Embryonic facial prominence (tissue), 1 donor: ENCODE measurements at regions not wholly inside any gene's neighbourhood (a gene's known extent, or its start where the extent isn't known, plus 50 kb on each side); places are given as distances from the start of the nearest gene placed in this dataset.
A peak's percentile ranks its signal among the peaks of the same experiment; 100 is the strongest.

Experiments
- DNase-seq: peaks from one replicate; pipeline ENCODE4 v3.0.0-alpha.2; 2016; ENCODE audit errors: extremely low spot score

DNA sequence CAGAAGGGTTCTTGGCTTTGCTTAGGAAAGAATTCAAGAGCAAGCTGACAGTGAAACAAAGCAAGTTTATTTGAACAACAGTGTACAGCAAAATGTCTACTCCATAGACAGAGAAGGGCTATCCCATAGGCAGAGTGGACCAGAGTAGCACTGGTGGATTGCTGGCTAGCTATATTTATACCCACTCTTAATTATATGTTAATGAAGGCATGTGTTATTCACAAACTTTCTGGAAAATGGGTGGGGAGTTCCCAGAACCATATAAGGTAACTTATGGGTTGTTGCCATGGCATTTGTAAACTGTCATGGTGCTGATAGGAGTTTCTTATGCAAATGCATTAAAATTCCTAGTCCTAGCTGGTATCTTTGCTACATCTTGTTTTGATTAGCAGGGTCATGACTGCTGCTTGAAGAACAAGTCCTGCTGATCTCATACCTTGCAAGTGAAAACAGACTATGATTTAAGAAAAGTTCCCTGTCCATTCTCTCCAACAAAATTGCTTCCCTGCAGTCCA, 330.5 kb downstream of the BUD13 start:
- DNase-seq = no peak

DNA sequence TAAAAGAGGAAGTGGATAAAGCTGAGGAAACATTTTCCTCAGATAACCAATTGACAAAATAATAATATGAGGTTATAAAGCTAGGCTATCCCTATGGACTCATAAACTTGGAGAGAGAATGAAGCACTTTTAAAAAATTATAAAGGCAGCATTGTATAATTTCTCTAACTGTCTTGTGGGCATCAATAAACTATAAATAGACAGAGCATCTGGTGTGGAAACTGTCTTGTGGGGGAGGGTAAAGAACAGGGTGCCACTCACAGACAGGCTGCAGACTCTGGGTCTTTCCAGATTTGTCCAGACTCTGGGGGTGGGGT, 333.5 kb downstream of the BUD13 start:
- no peak for DNase-seq

- DNase-seq = no peak
Observed at GRCh38 chr11:116438651-116439360, 334.0 kb downstream of the BUD13 start.

DNA sequence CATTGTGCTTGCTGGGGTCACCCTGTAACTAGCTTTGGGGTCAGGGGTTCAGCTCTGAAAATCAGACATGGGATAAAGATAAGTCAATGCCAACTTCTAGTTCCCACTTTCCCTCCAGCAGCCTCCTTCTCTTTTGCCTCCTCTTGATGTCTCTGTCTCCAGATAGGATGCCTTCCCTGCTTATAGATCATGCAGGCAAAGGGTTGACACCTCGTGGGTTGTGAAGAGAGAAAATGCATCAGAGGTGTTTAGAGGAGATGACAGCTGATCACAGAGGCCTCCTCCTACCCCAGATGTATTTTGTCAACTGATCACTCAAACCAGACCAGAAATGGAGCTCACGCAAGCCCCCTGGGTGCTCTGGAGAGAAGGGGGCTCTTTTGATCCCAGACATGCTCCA, 337.8 kb downstream of the BUD13 start:
- no peak for DNase-seq

DNA sequence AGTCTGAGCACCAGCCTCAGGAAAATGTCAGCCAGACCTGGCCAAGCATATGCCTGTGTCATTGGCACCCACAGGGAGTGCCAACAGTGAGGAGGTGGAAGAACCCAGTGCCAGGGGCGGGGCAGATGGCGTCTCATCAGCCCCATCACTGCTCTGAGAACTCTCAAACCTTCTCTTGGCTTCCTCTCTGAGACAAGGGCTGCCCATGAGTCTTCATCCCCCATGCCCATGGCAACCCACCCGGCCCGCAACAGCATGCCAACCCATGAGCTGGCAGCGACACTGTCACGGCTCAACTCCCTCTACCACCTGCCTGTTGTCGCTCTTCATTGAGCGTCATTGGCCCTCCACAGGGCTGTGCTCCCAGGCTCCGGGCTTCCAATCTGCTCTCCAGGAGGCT, 340.5 kb downstream of the BUD13 start:
- no peak for DNase-seq

DNA sequence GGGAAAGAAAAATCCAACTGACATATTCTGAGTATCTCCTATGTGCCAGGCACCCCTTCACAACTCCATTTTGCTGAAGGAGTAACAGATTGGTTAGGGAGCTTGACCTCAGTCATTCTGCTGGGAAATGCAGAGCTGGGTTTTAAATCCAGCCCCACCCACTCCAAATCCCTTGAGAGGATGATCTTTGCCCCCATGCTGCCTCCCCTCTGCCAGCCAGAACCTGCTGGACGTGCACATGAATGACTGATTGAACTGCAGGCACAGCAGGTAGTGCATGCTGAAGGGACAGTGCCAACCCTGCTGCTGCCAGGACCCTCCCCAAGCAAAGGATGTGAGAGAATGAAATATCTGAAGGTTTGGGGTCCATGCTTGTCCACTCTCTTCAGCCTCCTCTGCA, 340.9 kb downstream of the BUD13 start:
- no peak for DNase-seq

GRCh38 chr11:116428638-116428975, 344.2 kb downstream of the BUD13 start:
- no peak for DNase-seq

DNA sequence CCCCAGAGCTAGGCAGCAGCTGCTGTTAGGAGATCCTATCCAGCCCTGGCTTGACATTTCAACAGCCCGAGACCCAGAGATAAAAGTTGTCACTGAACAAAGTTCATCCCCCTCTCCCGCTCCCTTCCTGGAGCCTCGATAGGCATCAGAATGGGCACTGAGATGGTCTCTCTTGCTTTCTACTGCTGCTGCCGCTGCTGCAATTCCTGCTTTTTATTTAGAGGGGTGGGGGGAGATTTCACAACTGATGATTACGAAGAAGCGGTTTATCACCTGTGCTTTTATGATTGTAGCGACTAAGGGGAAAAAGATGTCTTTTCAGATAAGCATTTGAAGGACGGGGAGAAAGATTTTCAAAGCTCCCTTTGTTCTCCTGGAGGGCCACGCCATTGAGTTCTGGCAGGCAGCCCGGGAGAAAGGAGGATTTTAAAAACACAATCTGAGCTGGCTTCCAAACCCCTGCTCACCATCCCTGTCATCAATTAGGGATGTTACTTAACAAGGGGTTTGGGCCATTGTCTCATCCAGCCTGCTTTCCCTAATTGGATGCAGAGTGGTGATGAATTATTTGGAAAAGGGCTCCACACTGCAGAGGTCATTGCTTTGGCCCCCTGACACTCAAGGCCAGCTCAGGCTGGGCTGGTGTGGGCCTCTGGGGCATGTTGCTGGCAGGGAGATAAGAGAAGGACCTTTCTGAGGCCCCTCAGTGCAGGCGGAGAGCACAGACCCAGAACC, 344.7 kb downstream of the BUD13 start:
- no peak for DNase-seq

DNA sequence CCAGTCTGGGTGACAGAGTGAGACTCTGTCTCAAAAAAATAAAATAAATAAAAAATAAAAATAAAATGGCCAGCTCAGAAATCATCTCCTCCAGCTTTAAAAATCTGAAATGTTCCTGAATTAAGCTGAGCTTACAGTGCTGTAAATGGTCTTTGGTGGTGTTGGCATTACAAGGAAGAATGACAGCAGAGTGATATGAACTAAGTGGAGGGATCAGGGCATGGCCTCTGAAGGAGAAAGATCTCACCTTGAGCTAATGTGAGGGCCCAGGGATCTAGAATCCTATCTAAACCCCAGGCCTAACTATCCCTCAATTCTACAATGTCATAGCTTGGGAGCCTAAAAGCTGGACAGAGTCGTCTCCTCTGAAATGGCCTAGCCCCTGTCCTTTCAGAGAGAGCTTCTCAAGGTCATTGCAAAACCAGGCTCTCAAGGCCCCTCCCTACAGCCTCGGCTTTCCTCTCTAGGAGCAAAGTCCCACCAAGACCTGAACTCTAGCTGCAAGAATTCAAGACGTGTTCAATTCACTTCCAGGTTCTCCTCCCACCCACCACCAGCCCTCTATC, 345.4 kb downstream of the BUD13 start:
- DNase-seq = no peak

DNA sequence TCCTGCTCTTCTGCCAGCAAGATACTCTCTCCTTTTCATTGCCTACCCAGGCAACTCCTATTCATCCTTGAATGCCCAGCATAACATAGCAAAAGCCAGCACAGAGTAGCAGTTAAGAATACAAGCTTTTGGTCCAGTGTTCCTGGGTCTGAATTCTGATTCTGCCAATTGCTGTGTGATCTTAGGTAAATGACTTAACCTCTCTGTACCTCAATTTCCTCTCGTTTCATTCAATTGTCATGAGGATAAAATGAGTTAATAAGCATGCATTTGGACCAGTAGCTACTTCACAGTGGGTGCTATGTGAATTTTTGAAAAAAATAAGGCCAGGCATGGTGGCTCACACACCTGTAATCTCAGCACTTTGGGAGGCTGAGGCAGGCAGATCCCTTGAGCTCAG, 346.0 kb downstream of the BUD13 start:
- no peak for DNase-seq

- no peak for DNase-seq
Observed at GRCh38 chr11:116424615-116425261, 348.0 kb downstream of the BUD13 start.

DNA sequence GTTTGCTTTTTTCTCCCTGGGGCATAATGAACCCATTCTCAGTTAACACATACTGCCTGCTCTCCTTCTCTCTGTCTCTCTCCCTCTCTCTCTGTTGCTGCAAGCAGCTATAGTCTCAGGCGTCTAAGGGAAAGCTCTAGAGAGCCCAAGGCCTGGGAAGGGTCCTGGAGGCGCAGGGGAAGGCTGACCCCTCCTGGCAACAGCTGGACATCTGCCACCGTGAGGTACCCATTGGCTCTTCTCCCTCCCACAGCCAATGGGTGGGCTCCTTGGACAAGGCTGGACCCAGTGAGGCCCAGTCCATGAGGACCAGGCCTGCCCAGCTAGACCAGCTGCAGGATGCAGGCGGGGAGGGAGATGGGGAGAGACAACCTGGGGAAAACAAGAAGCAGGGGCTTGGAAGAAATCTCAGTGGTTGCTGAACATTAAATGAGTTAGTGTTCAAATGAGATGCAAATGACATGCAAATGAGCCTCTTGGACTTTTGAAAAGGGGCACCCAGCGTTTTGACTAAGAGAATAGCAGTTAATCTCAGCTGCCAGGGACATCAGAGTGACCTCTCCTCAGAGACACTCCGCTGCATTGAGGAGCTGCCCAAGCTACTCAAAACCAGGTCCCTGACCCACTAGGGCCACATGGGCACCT, 349.7 kb downstream of the BUD13 start:
- DNase-seq = no peak

- DNase-seq = no peak
Observed at GRCh38 chr11:116422556-116422955, 350.2 kb downstream of the BUD13 start.

DNA sequence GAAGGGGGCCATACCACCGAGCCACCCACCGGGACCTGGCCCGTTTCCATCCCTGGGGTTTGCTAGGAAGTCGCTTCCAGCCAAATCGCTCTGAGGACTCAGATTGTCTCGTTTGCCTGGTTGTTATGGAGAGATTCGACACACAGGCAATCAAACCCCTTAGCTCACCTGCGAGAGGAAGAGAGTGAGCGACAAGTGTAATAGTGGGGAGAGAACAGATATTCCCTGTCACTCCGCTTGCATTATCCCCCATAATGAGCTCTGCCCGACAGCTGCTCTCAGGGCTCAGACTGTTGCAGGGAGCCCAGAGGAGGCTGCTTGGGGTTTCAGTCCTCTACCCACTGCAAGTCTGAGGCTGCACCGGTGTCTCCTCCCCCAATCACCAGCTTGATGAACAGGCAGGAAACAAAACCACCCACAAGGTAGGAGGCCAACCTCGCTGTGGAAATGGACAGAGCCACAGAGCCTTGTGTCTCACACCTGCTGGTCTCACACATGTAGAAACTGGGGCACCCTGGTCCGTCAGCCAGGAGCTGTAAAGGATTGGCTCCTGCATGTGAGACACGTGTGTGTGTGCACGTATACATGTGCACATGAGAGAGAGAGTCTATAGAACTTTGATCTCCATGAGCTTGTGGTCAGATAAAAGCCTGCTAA, 351.1 kb downstream of the BUD13 start:
- DNase-seq = no peak

GRCh38 chr11:116420770-116421528, 351.8 kb downstream of the BUD13 start:
- no peak for DNase-seq

DNA sequence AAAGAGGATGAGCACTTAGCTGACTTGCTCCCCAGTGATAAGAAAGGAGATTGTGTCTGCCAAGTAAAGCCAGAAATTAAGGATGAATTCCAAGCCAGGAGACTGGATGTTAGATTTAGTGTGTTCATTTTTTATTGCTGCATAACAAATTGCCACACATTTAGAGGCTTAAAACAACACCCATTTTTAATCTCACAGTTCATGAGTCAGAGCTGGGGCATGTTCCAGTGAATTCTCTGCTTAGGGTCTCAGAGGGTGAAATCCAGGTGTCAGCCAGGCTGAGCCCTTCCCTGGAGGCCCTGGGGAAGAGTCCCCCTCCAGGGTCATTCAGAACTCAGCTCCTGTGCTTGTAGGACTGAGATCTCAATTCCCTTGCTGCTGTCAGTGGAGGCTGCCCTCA, 352.8 kb downstream of the BUD13 start:
- no peak for DNase-seq

DNA sequence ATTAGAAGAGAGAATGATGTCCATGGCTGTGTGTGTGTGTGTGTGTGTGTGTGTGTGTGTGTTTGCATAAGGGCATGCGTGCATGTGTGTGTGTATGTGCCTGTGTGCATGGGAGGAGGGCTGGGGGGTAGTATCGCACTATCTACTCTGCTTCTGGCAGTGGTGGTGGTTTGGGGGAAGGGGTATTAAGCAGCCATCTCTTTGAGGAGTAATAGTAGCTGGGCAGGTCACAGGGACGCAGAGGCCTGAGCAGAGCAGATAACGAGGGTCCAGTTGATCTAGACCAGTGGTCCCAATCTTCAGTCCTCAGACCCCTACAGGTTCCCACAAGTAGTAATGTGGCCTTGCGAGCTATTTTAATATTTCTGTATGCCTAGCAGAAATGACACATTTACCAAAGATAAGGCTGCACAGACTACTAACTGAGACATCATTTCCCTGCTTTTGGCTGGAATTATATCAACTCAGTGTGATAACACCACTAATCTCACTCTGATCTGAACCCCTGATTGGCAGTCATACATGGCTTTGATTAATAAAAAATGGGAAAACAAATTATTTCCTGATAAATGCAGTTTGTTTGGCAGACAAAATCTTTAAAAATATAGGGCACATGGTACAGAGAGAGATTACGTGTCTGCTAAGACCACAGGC, 354.3 kb downstream of the BUD13 start:
- no peak for DNase-seq

GRCh38 chr11:116416852-116417251, 355.9 kb downstream of the BUD13 start:
- no peak for DNase-seq

- DNase-seq = peak; percentile 42
Observed at GRCh38 chr11:116415095-116415494, 357.7 kb downstream of the BUD13 start.

DNA sequence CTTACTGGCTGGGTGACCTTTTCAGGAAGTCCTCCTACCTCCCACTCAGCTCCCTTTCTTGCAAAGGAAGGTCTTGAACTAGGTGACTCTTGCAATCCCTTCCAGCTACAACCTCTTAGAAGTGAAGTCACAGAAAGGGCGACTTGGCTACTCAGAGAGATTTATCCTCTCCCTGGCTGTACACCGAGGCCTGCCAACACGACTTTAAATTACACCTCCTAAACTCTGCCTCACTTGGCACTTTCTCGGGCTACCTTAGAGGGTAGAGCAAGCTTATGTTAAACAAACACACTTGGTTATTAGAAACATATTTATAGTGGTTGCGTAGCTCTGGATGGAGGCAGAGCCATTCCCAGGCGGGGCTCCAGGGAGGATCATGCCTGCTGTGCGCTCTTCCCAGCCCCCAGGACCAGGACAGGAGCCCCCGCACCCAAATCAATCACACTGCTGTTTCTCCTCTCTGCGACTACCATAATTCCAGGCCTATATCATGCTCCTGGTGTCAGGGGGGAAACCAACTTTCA, 358.4 kb downstream of the BUD13 start:
- peak; percentile 51 for DNase-seq
